ENCODE measurements at regions not wholly inside any gene's neighbourhood (a gene's known extent, or its start where the extent isn't known, plus 50 kb on each side); places are given as distances from the start of the nearest gene placed in this dataset.
A peak's percentile ranks its signal among the peaks of the same experiment; 100 is the strongest.
"Not testable (repeated sequence)": the region's sequence is repeated elsewhere in the genome, so short reads cannot be mapped to it uniquely, and the experiment has no call there.

GRCh38 chr1:121558514-121558913, 373.7 kb downstream of the SRGAP2C start:
- peak; percentile 14 for DNase-seq (ENCODE audit: extremely low read depth, low read depth)

- DNase-seq (ENCODE audit: extremely low read depth, low read depth) = no peak
Observed at GRCh38 chr1:121566346-121566745, 381.6 kb downstream of the SRGAP2C start.

- DNase-seq (ENCODE audit: extremely low read depth, low read depth) = no peak
Observed at GRCh38 chr1:121569428-121569827, 384.7 kb downstream of the SRGAP2C start.

GRCh38 chr1:121573881-121574504, 389.2 kb downstream of the SRGAP2C start:
- not testable (repeated sequence) for DNase-seq (ENCODE audit: extremely low read depth, low read depth)

- not testable (repeated sequence) for DNase-seq (ENCODE audit: extremely low read depth, low read depth)
Observed at GRCh38 chr1:121574505-121574899, 389.7 kb downstream of the SRGAP2C start.

GRCh38 chr1:121582898-121583297, 398.1 kb downstream of the SRGAP2C start:
- DNase-seq (ENCODE audit: extremely low read depth, low read depth) = not testable (repeated sequence)

- no peak for DNase-seq (ENCODE audit: extremely low read depth, low read depth)
Observed at GRCh38 chr1:121586369-121587229, 401.8 kb downstream of the SRGAP2C start.

- DNase-seq (ENCODE audit: extremely low read depth, low read depth) = no peak
Observed at GRCh38 chr1:121587230-121587569, 402.4 kb downstream of the SRGAP2C start.

- DNase-seq (ENCODE audit: extremely low read depth, low read depth) = no peak
Observed at GRCh38 chr1:121587777-121588176, 403.0 kb downstream of the SRGAP2C start.

GRCh38 chr1:121594096-121594495, 409.3 kb downstream of the SRGAP2C start:
- no peak for DNase-seq (ENCODE audit: extremely low read depth, low read depth)

- DNase-seq (ENCODE audit: extremely low read depth, low read depth) = no peak
Observed at GRCh38 chr1:121595089-121595488, 410.3 kb downstream of the SRGAP2C start.

GRCh38 chr1:121604843-121605444, 420.2 kb downstream of the SRGAP2C start:
- DNase-seq (ENCODE audit: extremely low read depth, low read depth) = not testable (repeated sequence)

GRCh38 chr1:121607499-121607898, 422.7 kb downstream of the SRGAP2C start:
- not testable (repeated sequence) for DNase-seq (ENCODE audit: extremely low read depth, low read depth)

Measured in NCI-H460 (cell line).